Kasumi-1 (cell line): ENCODE measurements at regions not wholly inside any gene's neighbourhood (a gene's known extent, or its start where the extent isn't known, plus 50 kb on each side); places are given as distances from the start of the nearest gene placed in this dataset.
"Not testable (repeated sequence)": the region's sequence is repeated elsewhere in the genome, so short reads cannot be mapped to it uniquely, and the experiment has no call there.

Experiments
- DNase-seq, 2 experiments: peaks; one replicate each; lab custom pipeline; 2025; lab: John Stamatoyannopoulos, UW

DNA sequence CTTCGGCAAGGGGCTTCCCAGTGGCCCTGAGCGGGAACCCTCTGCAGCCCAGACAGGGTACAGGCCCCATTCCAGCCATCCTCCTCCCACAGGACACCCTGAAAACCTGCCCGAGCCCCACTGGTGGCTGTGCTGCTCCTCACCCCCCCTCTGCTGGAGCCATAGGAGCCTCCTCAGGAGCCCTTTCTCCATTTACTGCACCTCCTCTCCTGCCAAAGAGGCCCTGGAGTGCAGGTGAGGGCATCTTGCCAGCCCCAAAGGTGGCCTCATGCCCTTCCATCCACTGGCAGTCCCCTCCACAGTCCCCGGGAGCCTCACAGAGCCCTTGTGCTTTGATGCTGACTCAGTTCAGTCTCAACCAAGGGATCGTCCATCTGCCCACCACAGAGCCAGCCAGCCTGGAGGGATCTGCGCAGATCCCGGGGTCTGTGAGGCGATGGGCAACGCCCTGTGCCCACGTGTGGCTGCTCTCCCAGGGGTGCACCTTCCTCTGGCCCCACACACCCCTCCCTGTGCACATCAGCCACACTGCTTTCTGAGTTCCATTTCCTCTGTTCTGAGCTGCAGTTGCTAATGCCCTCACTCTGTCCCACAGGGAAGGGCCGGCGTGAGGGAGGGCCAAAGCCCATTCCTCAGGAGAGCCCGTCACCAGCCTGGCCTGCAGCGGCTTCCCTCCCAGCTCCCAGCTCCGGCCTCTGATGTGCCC, 228.5 kb downstream of the DLL1 start:
- DNase-seq: no peak

DNA sequence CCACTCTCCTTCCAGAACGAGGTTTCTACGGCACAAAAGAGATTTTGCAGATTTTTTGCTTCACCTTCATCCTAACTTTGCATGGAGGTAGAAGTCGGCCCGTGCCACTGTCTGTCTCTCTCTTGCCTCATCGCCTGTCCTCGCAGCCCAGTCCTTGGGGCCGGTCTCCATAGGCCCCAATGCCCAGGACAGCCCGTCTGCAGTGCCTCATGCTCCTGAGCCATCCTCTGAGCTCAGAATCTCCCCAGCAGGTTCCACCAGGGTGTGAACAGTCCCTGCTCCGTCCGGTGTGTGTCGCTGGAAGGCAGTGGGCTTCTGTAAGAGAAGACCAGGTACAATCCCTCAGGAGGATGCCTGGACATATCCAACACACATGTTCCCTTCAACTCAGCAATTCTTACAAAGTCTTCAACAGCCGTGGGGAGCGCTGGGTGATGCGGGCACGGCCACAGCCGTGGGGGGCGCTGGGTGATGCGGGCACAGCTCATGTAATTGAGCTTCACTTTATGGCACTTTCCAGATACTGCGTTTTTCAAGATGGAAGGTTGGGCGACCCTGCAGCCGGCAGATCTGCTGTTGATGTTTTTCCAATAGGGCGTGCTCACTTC, 231.9 kb downstream of the DLL1 start:
- DNase-seq: no peak

GRCh38 chr6:170057961-170058877, 232.7 kb downstream of the DLL1 start:
- no peak for DNase-seq

- no peak for DNase-seq
Observed at GRCh38 chr6:170057034-170057734, 233.7 kb downstream of the DLL1 start.

DNA sequence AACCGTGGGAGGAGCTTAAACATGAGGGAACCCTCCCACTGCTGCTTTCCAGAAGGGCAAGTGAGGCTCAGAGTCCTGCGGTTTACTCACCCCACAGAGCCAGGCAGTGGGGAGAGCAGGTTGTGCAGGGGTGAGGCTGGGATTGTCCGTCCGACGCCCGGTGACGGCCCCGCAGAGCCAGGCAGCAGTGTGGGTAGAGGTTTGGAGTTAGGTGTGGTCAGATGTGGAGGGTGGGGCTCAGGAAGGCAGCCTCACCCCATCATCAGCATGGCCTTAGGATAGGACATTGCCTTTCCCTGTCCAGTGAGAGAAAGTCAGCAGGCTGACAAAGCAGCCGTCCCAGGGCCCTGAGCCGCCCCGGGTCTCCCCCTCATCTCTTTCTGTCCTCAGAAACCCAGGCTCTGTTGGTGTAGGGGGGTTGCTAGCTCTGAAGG, 234.6 kb downstream of the DLL1 start:
- DNase-seq: no peak

- DNase-seq: not testable (repeated sequence)
Observed at GRCh38 chr6:170055797-170056196, 235.1 kb downstream of the DLL1 start.

GRCh38 chr6:170053966-170054661, 236.8 kb downstream of the DLL1 start:
- DNase-seq: no peak

- DNase-seq: no peak
Observed at GRCh38 chr6:170052991-170053821, 237.7 kb downstream of the DLL1 start.

DNA sequence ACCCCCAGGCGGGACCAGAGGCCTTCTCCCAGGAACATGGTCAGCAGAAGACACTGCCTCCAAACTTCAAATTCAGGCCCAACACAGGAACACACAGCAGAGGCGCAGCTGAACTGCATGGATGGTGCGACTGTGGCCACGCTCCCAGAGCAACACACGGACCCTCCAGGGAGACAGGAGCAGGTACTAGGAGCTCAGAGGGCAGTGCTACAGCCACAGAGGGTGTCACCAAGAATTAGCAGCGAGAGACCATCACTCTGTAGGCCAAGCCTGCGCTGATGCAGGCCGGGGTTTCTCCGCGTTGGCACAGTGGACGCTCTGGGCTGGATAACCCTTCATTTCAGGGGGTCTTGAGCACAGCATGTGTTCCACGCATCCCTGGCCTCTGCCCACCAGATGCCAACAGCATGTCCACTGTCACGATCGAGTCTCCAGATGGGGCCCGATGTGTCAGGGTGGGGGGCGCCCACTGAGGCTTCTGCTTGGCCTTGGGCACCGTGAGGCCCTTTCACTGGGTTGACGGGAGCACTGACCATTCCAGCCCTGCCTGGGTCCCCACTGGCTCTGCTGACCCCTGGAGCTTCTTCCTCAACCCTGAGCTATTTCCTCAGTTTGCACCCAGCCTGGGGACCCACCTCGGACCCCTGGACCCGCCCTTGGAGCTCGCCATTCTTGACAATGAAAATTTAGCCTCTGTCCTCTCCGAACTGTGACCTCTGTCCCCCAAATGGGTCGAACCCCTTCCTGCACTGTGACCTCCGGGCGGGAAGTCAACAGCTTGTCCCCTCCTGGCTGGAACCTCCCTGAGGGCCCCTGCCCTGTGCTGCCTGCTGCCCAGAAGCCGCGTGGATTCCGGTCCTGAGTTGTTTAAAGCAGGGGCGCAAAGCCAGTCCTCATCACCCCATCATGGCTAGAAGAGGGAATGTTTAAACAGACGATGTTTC, 239.4 kb downstream of the DLL1 start:
- DNase-seq: no peak

- DNase-seq: no peak
Observed at GRCh38 chr6:170050591-170051041, 240.3 kb downstream of the DLL1 start.

- DNase-seq: peak in 1 of 2 experiments; percentile 20
Observed at GRCh38 chr6:170049641-170050561, 241.0 kb downstream of the DLL1 start.

DNA sequence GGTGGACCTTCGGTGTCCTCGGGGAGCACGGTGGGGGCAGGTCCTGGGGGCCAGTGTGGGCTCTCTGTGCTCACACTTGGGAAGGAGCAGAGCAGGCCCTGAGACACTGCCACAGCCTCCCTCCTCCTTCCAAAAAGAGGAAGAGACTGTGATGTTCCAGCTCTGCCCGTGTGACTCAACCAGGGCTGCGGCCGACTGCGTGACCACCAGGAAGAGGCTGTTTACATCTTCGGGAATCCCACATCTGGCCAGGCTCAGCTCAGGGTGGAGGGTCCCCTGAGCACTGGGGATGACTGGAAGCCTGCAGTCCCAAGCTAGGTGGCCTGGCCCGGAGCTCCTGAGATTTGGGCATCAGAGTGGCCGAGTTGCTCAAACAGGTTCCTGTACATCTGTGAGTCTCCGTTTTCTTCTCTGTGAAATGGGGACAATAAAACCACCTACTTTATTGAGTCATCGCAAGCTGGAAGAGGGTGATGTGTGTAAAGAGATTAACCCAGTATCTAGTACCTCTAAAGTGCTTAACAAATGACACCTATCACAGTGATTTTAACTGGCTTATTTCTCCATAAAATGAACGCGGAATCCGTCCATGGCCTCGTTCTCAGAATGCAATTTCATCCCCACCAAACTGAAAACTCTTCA, 242.1 kb downstream of the DLL1 start:
- DNase-seq: peak; percentile 87 to 89

DNA sequence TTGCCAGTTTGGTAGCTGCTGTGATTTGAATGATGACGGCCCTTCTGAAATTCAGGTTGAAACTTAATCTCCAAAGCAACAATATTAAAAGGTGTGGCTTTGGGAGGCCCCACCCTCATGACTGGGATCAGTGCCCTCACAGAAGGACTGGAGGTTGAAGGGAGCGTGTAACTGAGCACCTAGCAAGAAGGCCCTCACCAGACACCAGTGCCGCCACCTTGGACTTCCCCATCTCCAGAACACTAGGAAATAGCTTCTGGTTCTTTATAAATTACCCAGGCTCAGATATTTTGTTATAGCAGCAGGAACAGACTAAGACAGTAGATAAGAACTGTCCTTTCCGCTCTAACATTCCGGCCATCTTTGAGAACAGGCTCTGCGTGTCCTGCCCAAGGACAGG, 243.1 kb downstream of the DLL1 start:
- no peak for DNase-seq

- DNase-seq: peak; percentile 11 to 18
Observed at GRCh38 chr6:170046791-170047626, 243.9 kb downstream of the DLL1 start.

- no peak for DNase-seq
Observed at GRCh38 chr6:170045981-170046667, 244.8 kb downstream of the DLL1 start.

GRCh38 chr6:170045563-170045960, 245.3 kb downstream of the DLL1 start:
- DNase-seq: no peak
